MM.1S (cell line): ENCODE measurements at regions not wholly inside any gene's neighbourhood (a gene's known extent, or its start where the extent isn't known, plus 50 kb on each side); places are given as distances from the start of the nearest gene placed in this dataset.

Experiments
- DNase-seq: peaks from one replicate; pipeline ENCODE4 v3.0.0-alpha.2; 2015
- H2AFZ ChIP-seq: fragments of 300-600 bp; sonication (generic); 2 replicates; pipeline ENCODE4 v1.6.0; 2016; ENCODE audit warnings: antibody characterized with exemption, low read length
- H3F3A ChIP-seq: fragments of 300-600 bp; sonication (generic); 2 replicates; pipeline ENCODE4 v1.6.1; 2016; ENCODE audit warnings: mild to moderate bottlenecking, antibody characterized with exemption, low read length, moderate library complexity, mixed read lengths; ENCODE audit not compliant: insufficient read depth
- H3K27ac ChIP-seq: fragments of 300-600 bp; sonication (generic); 2 replicates; pipeline ENCODE4 v1.5.1; 2016; ENCODE audit warnings: mild to moderate bottlenecking, low read length
- H3K27me3 ChIP-seq: fragments of 300-600 bp; sonication (generic); replicated peaks from 2 replicates; pipeline ENCODE4 v1.6.0; 2016; ENCODE audit warnings: low read length; ENCODE audit not compliant: insufficient read depth
- H3K36me3 ChIP-seq: fragments of 300-600 bp; sonication (generic); replicated peaks from 2 replicates; pipeline ENCODE4 v1.6.1; 2016; ENCODE audit warnings: mild to moderate bottlenecking, low read length, mixed read lengths; ENCODE audit not compliant: insufficient read depth
- H3K4me1 ChIP-seq: fragments of 300-600 bp; sonication (generic); 2 replicates; pipeline ENCODE4 v1.6.1; 2016; ENCODE audit warnings: low read length, mixed read lengths
- H3K4me2 ChIP-seq: fragments of 300-600 bp; sonication (generic); 2 replicates; pipeline ENCODE4 v1.6.0; 2016; ENCODE audit warnings: low read depth, low read length
- H3K4me3 ChIP-seq: fragments of 300-600 bp; sonication (generic); 2 replicates; pipeline ENCODE4 v1.5.1; 2016; ENCODE audit warnings: low read length, mixed read lengths
- H3K79me2 ChIP-seq: fragments of 300-600 bp; sonication (generic); 2 replicates; pipeline ENCODE4 v1.6.1; 2016; ENCODE audit warnings: mixed run types, low read length, mixed read lengths
- H3K9ac ChIP-seq: fragments of 300-600 bp; sonication (generic); 2 replicates; pipeline ENCODE4 v1.6.1; 2016; ENCODE audit warnings: low read length, mixed read lengths
- H3K9me2 ChIP-seq: fragments of 300-600 bp; sonication (generic); replicated peaks from 2 replicates; pipeline ENCODE4 v1.6.1; 2016; ENCODE audit warnings: mild to moderate bottlenecking, low read length, mixed read lengths; ENCODE audit not compliant: insufficient read depth
- H3K9me3 ChIP-seq: fragments of 300-600 bp; sonication (generic); replicated peaks from 2 replicates; pipeline ENCODE4 v1.6.1; 2016; ENCODE audit warnings: mild to moderate bottlenecking, low read length, mixed read lengths; ENCODE audit not compliant: insufficient read depth
- H4K20me1 ChIP-seq: fragments of 300-600 bp; sonication (generic); 2 replicates; pipeline ENCODE4 v1.6.1; 2016; ENCODE audit warnings: mild to moderate bottlenecking, low read length, moderate library complexity, mixed read lengths; ENCODE audit not compliant: insufficient read depth
- CTCF ChIP-seq: fragments of 300-600 bp; sonication (generic); IDR thresholded peaks from 2 replicates; pipeline ENCODE4 v1.5.1; 2016; ENCODE audit warnings: antibody characterized with exemption, low read length, mixed read lengths
- EZH2 ChIP-seq: fragments of 300-600 bp; sonication (generic); optimal IDR thresholded peaks from 2 replicates; pipeline ENCODE3; 2017; ENCODE audit warnings: low read depth, mild to moderate bottlenecking, antibody characterized with exemption, low read length, mixed read lengths
- EZH2phosphoT487 ChIP-seq: fragments of 300-600 bp; sonication (generic); IDR thresholded peaks from 2 replicates; pipeline ENCODE4 v1.6.1; 2018; ENCODE audit warnings: antibody characterized with exemption, low read length

GRCh38 chr7:4449263-4449662 lies 232.8 kb upstream of the FOXK1 start:
- Histone ChIP-seq H4K20me1 (no peaks in the 10 kb centered on the region), H3K27me3 (no peaks in the 10 kb centered on the region), H3K9me2 (no peaks in the 10 kb centered on the region), H3K27ac (no peak overlapping the region), H3K9ac (no peak overlapping the region), H3K36me3 (no peaks in the 10 kb centered on the region), H3K9me3 (no peaks in the 10 kb centered on the region), H3K4me3 (no peak overlapping the region), H3F3A (no peaks in the 10 kb centered on the region), H3K79me2 (no peaks in the 10 kb centered on the region), H2AFZ (no peak overlapping the region), H3K4me2 (no peak overlapping the region), H3K4me1 (no peaks in the 10 kb centered on the region)
- no peak for DNase-seq
- no peak for TF ChIP-seq EZH2phosphoT487
- no peak for TF ChIP-seq EZH2
- no peak for TF ChIP-seq CTCF

GRCh38 chr7:4450483-4450882 lies 231.6 kb upstream of the FOXK1 start:
- TF ChIP-seq CTCF (no peak), EZH2phosphoT487 (no peak), EZH2 (no peak)
- H3K4me2 ChIP-seq = no peak overlapping the region
- H3K4me1 ChIP-seq = no peaks in the 10 kb centered on the region
- no peaks in the 10 kb centered on the region for H3K27me3 ChIP-seq
- no peak overlapping the region for H3K4me3 ChIP-seq
- no peaks in the 10 kb centered on the region for H3K36me3 ChIP-seq
- H3F3A ChIP-seq = no peaks in the 10 kb centered on the region
- no peak overlapping the region for H3K27ac ChIP-seq
- DNase-seq = no peak
- H3K9ac ChIP-seq = no peak overlapping the region
- H3K79me2 ChIP-seq = no peaks in the 10 kb centered on the region
- no peaks in the 10 kb centered on the region for H4K20me1 ChIP-seq
- H2AFZ ChIP-seq = no peak overlapping the region
- no peaks in the 10 kb centered on the region for H3K9me3 ChIP-seq
- H3K9me2 ChIP-seq = no peaks in the 10 kb centered on the region

GRCh38 chr7:4460597-4460996 lies 221.5 kb upstream of the FOXK1 start:
- Histone ChIP-seq H3K79me2 (no peaks in the 10 kb centered on the region), H3K4me2 (no peak overlapping the region), H3K27ac (no peak overlapping the region), H3K9me3 (no peaks in the 10 kb centered on the region), H2AFZ (no peak overlapping the region), H3K4me1 (no peaks in the 10 kb centered on the region), H3K36me3 (no peaks in the 10 kb centered on the region), H3K4me3 (no peak overlapping the region), H3K9me2 (no peaks in the 10 kb centered on the region), H3K9ac (no peak overlapping the region), H4K20me1 (no peaks in the 10 kb centered on the region), H3K27me3 (no peaks in the 10 kb centered on the region), H3F3A (no peaks in the 10 kb centered on the region)
- DNase-seq = no peak
- TF ChIP-seq EZH2 (no peak), CTCF (no peak), EZH2phosphoT487 (no peak)
